Smooth muscle cell of the brain vasculature (primary cell): ENCODE measurements at regions not wholly inside any gene's neighbourhood (a gene's known extent, or its start where the extent isn't known, plus 50 kb on each side); places are given as distances from the start of the nearest gene placed in this dataset.

Experiments used
- DNase-seq: peaks from one replicate; pipeline ENCODE4 v3.0.0-alpha.2; 2012; ENCODE audit warnings: low read depth, low spot score

DNA sequence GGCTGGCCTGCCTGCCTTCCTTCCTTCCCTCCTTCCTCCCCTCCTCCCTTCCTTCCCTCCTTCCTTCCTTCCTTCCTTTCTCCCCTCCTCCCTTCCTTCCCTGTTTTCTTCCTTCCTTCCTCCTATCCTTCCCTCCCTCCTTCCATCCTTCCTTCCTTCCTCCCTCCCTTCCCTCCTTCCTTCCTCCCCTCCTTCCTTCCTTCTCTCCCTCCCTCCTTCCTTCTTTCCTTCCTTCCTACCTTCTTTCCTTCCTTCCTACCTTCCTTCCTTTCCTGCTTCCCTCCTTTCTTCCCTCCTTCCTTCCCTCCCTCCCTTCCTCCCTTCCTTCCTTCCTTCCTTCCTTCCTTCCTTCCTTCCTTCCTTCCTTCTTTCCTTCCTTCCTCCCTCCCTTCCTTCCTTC is 70.1 kb upstream of the PTGFR start:
- DNase-seq, result no peak

DNA sequence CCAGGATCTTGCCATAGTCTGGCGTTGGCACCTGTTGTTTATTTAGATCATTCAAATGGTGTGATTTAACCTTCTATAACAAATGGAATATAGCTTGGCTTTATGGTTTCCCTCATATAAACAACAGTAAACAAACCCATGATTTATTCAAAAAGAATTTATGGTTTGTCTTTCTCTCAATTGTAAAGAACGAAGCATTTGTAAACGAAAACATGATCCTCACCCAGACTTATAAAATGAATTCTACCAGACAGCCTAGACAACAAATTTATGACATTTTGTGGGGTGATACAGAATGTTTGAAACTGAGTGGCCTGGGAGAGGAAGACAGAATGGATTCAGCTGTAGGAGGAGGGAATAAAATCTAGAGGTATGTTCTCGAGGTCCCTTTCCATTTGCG is 66.1 kb upstream of the PTGFR start:
- no peak for DNase-seq

DNA sequence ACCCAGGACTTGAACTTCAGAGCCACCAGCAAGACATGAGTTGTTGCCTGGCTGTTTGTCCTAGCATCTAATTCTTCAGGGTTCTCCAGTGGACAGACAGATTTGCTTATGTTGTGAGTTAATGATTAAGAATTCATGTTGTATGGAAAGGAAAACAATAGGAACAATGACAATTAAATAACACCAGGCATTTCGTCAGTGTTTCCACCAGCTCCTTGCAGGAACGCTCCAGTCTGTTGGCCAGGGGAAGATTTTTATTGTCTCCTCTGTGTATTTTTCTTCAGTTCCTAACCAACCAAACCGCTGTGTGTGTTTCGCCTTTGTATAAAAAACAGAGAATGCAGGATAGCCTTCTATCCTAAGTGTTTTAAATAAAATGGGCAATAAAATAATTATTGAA is 64.4 kb upstream of the PTGFR start:
- DNase-seq, result no peak

DNA sequence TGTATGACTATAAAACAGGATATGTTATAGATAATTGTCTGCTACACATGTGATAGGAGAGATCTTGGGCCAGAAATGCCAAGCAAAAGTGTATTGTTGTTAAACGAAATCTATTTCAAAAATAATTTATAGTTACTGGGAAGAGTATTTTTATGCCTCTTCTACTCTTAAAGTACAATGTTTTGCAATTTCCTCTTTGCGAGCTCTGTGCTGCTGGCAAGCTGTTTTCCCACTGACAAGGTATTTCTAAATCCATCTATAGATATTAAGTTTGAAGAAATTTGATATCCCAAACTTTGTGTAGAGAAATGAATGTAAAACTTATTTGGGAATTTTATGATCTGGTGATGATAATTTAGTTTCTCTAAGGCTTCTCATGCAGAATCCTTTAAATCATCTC is 63.3 kb upstream of the PTGFR start:
- DNase-seq, result no peak

DNA sequence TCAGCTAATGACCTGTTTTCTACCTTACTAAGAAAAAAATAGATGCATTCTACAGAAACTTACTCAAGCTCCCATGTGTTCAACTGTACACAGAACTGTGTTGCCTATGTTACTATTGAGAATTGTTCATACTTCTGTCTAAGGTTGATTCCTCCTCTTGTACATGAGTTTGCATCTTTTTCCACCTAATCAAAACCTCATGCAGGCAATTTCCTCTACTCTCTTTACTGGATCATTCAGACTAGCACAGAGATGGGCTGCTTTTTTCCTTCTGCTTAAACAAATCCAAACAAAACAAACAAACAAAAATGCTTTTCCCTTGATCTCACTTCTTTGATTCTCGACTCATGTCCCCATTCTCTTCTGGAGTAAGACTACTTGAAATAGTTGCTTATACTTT is 58.8 kb upstream of the PTGFR start:
- DNase-seq, result no peak

DNA sequence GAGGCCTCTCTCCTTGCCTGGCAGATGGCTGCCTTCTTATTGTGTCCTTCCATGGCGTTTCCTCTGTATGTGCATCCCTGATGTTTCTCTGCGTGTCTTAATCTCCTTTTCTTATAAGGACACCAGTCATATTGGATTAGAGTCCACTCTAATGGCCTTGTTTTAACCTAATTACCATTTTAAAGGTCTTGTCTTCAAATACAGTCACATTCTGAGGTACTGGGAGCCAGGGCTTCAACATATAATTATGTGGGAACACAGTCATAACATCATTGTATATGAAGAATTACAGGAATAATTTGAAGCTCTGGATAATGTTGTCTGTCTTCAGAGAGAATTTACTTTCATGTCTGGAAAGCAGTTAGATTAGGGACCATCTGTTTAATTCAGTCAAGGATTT is 56.4 kb upstream of the PTGFR start:
- DNase-seq, result no peak

DNA sequence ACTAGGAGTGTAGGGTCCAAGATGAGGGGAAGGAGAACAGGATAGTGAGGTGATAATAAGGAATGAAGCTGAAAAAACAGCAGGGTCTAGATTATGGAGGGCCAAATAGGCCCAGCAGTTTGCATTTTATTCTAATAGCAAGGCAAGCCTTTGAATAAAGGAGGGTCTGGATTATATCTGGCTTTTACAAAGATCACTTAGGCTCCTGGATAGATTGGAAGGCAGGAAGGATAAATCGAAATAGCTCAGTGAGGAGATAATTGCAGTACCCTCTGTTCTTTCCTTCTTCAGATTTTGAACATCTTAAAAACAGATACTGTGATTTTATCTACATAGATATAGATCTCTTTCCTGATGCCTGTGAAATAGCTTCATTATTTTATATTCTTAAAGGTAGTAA is 53.8 kb upstream of the PTGFR start:
- DNase-seq, result no peak

DNA sequence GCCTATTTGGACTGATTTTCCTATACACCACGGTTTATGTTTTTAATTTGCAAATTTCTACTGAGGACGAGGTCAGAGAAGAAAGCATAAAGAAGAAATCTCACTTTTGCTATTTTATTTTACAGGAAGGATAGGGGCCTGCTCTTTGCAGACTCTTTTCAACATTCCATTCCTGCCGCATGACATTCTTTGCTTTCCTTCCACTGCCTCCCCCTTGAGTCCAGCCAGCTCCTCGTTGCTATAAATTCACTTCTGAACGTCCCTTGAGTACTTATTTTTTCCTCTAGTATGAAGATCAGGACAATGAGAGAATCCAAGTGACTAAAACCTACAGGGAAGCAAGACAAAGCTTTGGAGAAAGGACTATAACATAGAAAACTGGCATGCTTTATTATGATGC is 53.4 kb upstream of the PTGFR start:
- no peak for DNase-seq

DNA sequence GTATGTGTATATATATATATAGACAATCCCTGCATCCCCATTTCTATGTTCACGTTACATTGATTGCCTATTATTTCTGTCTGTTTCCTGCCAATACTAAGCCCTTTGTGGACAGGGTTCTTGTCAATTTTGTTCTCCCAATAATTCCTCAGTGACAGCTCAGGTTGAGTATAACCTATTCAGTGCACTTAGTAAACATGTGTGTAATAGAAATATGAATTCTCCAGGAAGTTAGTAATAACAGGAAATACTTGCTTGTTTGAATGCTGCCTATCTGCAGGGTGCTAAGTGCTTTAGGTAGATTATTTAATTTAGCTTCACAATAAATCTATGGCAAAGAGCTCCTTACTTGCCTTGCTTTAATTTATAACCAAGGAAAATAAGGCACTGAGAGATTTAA is 52.8 kb upstream of the PTGFR start:
- no peak for DNase-seq

DNA sequence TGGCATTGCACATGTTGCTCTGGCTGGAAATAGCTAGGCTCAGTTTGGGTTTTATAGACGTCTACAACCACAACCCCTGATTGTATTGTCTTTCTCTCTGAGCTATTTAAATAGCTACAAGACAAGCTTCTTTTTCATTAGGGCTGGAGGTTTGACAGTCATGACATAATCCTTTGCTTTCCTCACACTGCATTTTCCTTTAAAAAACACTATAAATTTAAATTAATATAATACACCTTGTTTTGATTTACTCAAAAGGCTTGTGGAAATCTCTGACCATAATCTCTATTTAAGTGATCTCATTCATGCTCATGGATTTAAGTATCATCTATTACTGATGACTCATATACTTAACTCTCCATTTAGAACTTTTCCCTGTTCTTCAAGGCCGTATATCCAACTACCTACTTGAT is 50.4 kb upstream of the PTGFR start:
- DNase-seq, result no peak
